Coronary artery (tissue), 2 donors: ENCODE measurements at regions not wholly inside any gene's neighbourhood (a gene's known extent, or its start where the extent isn't known, plus 50 kb on each side); places are given as distances from the start of the nearest gene placed in this dataset.

Source experiments
- DNase-seq: peaks from one replicate; pipeline ENCODE4 v3.0.0-alpha.2; 2017; ENCODE audit warnings: low spot score
- H3K27ac ChIP-seq, 2 donors: fragments of 200-600 bp; sonication (generic); one replicate each; pipeline ENCODE4 v1.5.1; 2016 to 2019
- H3K4me3 ChIP-seq: fragments of 200-600 bp; sonication (generic); 2 replicates; pipeline ENCODE4 v1.5.1; 2016; ENCODE audit warnings: mild to moderate bottlenecking, moderate library complexity
- TF ChIP-seq, protein P1 (sequence below): fragments of 200-600 bp; sonication (generic); IDR thresholded peaks from one replicate; pipeline ENCODE4 v1.5.1; 2019; ENCODE audit warnings: antibody characterized with exemption

DNA sequence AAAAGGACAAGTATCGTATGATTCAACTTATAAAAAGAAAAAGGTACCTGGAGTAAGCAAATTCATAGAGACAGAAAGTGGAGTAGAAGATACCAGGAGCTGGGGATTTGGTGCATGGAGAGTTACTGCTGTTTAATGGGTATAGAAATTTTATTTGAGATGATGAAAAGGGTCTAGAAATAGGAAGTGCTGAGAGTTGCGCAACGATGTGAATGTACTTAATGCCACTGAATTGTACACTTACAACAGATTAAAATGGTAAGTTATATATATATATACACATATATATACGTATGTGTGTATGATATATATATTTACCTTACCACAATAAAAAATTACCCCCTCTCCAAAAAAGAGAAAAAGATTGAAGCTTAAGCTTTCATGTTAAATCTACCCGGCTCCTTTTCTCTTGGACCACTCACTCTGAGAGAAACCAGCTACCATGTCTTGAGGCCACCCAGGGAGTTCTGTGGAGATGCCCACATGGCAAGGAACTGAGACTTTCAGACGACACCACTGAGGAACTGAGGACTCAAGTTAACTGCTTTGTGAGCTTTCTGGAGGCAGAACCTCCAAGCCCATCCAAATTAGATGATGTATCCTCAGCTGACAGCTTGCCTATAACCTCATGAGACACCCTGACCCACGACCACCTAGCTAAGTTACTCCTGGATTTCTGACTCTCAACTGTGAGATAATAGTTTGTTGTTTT is 130.0 kb upstream of the BTG1 start:
- no peak overlapping the region for H3K27ac ChIP-seq
- H3K4me3 ChIP-seq, result no peak overlapping the region
- DNase-seq, result no peak
- TF ChIP-seq, protein P1, sequence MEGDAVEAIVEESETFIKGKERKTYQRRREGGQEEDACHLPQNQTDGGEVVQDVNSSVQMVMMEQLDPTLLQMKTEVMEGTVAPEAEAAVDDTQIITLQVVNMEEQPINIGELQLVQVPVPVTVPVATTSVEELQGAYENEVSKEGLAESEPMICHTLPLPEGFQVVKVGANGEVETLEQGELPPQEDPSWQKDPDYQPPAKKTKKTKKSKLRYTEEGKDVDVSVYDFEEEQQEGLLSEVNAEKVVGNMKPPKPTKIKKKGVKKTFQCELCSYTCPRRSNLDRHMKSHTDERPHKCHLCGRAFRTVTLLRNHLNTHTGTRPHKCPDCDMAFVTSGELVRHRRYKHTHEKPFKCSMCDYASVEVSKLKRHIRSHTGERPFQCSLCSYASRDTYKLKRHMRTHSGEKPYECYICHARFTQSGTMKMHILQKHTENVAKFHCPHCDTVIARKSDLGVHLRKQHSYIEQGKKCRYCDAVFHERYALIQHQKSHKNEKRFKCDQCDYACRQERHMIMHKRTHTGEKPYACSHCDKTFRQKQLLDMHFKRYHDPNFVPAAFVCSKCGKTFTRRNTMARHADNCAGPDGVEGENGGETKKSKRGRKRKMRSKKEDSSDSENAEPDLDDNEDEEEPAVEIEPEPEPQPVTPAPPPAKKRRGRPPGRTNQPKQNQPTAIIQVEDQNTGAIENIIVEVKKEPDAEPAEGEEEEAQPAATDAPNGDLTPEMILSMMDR, result no peak

DNA sequence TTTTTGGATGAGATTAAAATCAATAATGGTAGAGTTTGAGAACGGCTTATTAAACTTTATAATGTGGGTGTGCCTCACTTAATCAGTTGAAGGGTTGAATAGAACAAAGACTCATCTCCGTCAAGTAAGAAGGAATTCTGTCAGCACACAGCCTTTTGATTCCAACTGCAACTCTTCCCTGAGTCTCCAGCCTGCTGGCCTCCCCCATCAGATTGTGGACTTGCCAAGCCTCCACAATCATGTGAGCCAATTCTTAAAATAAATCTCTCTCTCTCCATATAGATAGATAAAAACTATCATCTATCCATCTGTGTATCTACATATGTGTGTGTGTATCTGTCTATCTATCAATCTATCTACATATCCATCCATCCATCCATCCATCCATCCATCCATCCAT is 127.4 kb upstream of the BTG1 start:
- H3K4me3 ChIP-seq, result no peak overlapping the region

DNA sequence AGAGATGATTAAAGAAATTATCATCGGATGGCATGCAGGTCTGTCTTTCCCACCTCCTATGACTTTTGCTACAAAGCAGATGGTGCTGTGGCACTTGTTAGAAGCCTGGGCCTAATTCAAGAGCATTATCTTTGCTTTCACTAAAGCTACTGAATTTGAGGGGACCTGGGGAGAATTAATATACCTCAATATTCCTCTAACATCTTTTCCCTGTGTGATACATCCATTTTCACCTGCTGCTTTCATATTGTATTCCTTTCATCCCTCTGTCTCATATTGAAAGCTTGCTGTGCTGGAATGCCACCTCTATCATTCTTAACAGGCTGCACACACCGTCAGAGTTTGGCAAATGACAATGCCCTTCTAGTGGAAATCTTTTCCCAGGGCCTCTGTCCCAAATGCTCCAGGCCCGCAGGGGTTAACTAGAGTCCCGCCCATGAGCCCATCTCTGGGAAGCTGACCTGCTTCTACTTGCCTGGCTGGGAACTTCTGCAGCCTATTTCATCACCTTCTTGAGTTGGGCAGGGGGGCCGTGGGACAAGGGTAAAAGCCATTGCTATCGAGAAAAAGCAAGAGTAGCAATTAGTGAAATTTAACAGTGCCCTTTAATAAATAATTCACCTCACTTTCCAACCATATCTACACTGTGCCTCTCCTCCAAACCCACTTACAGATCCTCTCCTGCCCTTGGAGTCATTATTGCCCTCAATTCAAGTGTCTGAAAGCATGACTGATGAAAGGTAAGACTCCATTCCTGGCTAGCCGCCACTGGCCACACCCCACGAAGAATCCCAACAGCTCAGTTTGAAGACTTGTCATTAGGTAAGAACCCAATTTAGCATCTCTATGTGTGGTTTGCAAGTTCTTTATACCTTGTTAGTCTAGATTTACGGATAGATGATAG is 126.7 kb upstream of the BTG1 start:
- H3K4me3 ChIP-seq, result no peak overlapping the region
- no peak for DNase-seq
- H3K27ac ChIP-seq, result no peak overlapping the region
- TF ChIP-seq, protein P1, result no peak

More for the DNA sequence above, 127.4 kb upstream of the BTG1 start:
- no peak for DNase-seq
- no peak overlapping the region for H3K27ac ChIP-seq
- TF ChIP-seq, protein P1, result no peak

DNA sequence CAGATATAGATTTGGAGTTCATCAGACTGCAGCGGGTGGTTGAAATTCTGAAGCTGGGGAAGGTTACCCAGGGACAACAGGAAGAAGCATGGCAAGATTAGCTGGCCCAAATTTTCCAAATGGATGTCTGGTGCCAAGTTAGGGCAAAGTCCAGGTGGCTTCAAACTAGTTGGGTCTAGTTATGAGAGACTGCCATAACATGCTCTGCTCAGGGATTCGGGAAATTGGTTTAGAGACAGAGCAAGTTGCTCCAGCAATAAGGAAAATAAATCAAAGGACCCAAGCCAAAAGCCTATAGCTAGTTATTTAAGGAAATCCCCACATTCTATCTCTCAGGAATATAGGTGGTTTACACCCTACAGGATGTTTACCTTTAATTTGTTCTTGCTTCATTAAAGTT is 125.7 kb upstream of the BTG1 start:
- no peak overlapping the region for H3K4me3 ChIP-seq
- DNase-seq, result no peak
- TF ChIP-seq, protein P1, result no peak
- no peak overlapping the region for H3K27ac ChIP-seq

DNA sequence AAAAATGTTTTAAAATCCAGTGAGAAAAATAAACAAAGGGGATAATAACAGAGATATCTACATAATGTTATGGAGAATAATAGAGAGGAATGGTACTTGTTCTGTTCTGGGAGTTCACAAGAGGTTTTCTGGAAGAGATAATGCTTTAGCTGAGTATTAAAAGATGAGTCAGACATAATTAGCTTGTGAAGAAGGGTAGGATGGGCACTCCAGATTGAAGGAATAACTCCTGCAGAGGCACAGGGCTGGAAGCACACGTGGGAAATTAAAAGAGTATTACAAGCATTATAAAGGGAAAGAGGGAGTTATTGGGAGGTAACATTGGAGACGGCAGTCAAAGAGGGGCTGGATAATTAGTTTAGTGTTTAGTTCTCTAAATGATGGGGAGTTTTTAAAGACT is 124.9 kb upstream of the BTG1 start:
- TF ChIP-seq, protein P1, result no peak
- Histone ChIP-seq H3K4me3 (no peak overlapping the region), H3K27ac (no peak overlapping the region)
- no peak for DNase-seq

DNA sequence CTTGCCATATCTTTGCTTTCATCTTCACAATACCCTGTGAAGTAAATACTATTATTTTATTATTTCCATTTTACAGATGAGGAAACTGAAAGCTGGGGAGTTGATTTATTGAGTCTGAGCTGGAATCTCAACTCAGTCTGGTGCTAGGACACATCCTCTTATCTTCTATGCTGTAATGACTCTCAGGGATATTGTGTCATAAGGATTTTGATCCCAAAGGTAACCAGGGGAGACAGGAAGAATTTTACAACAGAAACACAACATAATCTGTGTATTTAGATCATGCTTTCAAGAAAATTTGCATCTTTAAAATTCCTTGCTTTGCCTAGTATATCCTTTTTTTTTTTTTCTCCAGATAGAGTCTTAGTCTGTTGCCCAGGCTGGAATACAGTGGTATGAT is 123.3 kb upstream of the BTG1 start:
- TF ChIP-seq, protein P1, result no peak
- Histone ChIP-seq H3K27ac (no peak overlapping the region), H3K4me3 (no peak overlapping the region)
- no peak for DNase-seq

DNA sequence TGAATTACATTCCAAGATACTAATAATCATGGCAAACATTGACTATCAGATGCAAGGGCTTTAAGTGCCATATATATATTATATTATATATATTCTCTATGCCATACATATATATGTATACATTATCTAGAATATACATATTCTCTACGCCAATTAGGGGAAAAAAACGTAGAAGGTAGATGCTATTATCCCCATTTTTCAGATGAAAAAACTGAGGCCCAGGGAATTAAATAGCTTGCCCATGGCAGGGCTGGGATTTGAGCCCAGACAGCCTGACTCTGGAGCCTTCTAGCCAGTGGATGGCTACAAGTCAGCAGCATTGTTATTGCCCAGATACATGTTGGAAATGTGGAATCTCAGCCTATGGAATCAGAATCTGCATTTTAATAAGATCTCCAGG is 116.0 kb upstream of the BTG1 start:
- H3K4me3 ChIP-seq, result no peak overlapping the region
- no peak for DNase-seq
- TF ChIP-seq, protein P1, result no peak
- H3K27ac ChIP-seq, result no peak overlapping the region
